ENCODE measurements at regions not wholly inside any gene's neighbourhood (a gene's known extent, or its start where the extent isn't known, plus 50 kb on each side); places are given as distances from the start of the nearest gene placed in this dataset.
"Not testable (repeated sequence)": the region's sequence is repeated elsewhere in the genome, so short reads cannot be mapped to it uniquely, and the experiment has no call there.

GRCh38 chr9:90169490-90169889 is 473.1 kb downstream of the DIRAS2 start:
- H3K23ac ChIP-seq (ENCODE audit: low read depth, low read length, poor library complexity), result no peak overlapping the region
- no peak overlapping the region for H2AK5ac ChIP-seq (ENCODE audit: low read depth, low read length)
- H3K36me3 ChIP-seq (replicated peaks in 1 of 2; ENCODE audit: control insufficient read depth in 2 of 2, insufficient read depth in 2 of 2, low read length in 2 of 2), result no peaks in the 10 kb centered on the region
- no peak overlapping the region for H4K8ac ChIP-seq (ENCODE audit: low read depth, low read length)
- peaks cover 0 to 2% of the 10 kb centered on the region in 2 donors for H3K4me1 ChIP-seq (ENCODE audit: control insufficient read depth in 2 of 2, insufficient read depth in 1 of 2, low read depth in 1 of 2, low read length in 2 of 2)
- H3K27ac ChIP-seq (replicated peaks; ENCODE audit: low read length), result no peak overlapping the region
- DNase-seq (ENCODE audit: low spot score), result no peak
- H3K4ac ChIP-seq (ENCODE audit: low read length), result no peak overlapping the region
- H3K79me1 ChIP-seq (ENCODE audit: low read depth, low read length), result no peaks in the 10 kb centered on the region
- H4K91ac ChIP-seq (ENCODE audit: low read depth, low read length, poor library complexity), result no peak overlapping the region
- H3K4me2 ChIP-seq (ENCODE audit: insufficient read depth, low read length, poor library complexity, severe bottlenecking), result no peak overlapping the region
- H2AFZ ChIP-seq (ENCODE audit: low read length), result no peak overlapping the region
- H2BK120ac ChIP-seq (ENCODE audit: low read depth, low read length), result no peak overlapping the region
- H3K14ac ChIP-seq (ENCODE audit: low read length), result no peak overlapping the region
- H3K27me3 ChIP-seq (ENCODE audit: control insufficient read depth in 3 of 3, insufficient read depth in 3 of 3, low read depth in 1 of 3, low read length in 3 of 3), result no peaks in the 10 kb centered on the region
- no peak overlapping the region for H3K9ac ChIP-seq (ENCODE audit: low read depth, low read length, poor library complexity)
- H2BK12ac ChIP-seq (ENCODE audit: low read length), result no peak overlapping the region
- H2BK15ac ChIP-seq (ENCODE audit: low read length), result no peak overlapping the region
- no peak overlapping the region for H3K18ac ChIP-seq (ENCODE audit: low read length)
- H2BK5ac ChIP-seq (ENCODE audit: low read length), result no peak overlapping the region
- H3K4me3 ChIP-seq (ENCODE audit: low read length in 2 of 2), result no peak overlapping the region
- H3K9me3 ChIP-seq (replicated peaks in 1 of 2; ENCODE audit: control insufficient read depth in 2 of 2, insufficient read depth in 1 of 2, low read depth in 1 of 2, low read length in 2 of 2), result peaks cover 0 to 2% of the 10 kb centered on the region in 2 donors
- whole genome bisulfite sequencing, 2 donors (ENCODE audit: extremely low coverage in 2 of 2, insufficient read length in 2 of 2, insufficient replicate concordance in 1 of 2), result no CpG with 5 or more reads among the region's 2 CpGs

GRCh38 chr9:90173935-90174334 is 468.7 kb downstream of the DIRAS2 start:
- not testable (repeated sequence) for H2BK12ac ChIP-seq (ENCODE audit: low read length); H2BK120ac ChIP-seq (ENCODE audit: low read depth, low read length)
- no CpG with 5 or more reads among the region's 4 CpGs for whole genome bisulfite sequencing, 2 donors (ENCODE audit: extremely low coverage in 2 of 2, insufficient read length in 2 of 2, insufficient replicate concordance in 1 of 2)

GRCh38 chr9:90174346-90174745 is 468.3 kb downstream of the DIRAS2 start:
- H3K27ac ChIP-seq (replicated peaks; ENCODE audit: low read length); H3K4me1 ChIP-seq (ENCODE audit: control insufficient read depth in 2 of 2, insufficient read depth in 1 of 2, low read depth in 1 of 2, low read length in 2 of 2): not testable (repeated sequence)
- no CpG with 5 or more reads among the region's 10 CpGs for WGBS, 2 donors (ENCODE audit: extremely low coverage in 2 of 2, insufficient read length in 2 of 2, insufficient replicate concordance in 1 of 2)

More at GRCh38 chr9:90173935-90174334, 468.7 kb downstream of the DIRAS2 start:
- H2BK5ac ChIP-seq (ENCODE audit: low read length); H2BK15ac ChIP-seq (ENCODE audit: low read length); H3K27me3 ChIP-seq (ENCODE audit: control insufficient read depth in 3 of 3, insufficient read depth in 3 of 3, low read depth in 1 of 3, low read length in 3 of 3); H3K9ac ChIP-seq (ENCODE audit: low read depth, low read length, poor library complexity); H3K4me3 ChIP-seq (ENCODE audit: low read length in 2 of 2); H3K4ac ChIP-seq (ENCODE audit: low read length); H4K8ac ChIP-seq (ENCODE audit: low read depth, low read length); H3K4me1 ChIP-seq (ENCODE audit: control insufficient read depth in 2 of 2, insufficient read depth in 1 of 2, low read depth in 1 of 2, low read length in 2 of 2); H3K27ac ChIP-seq (replicated peaks; ENCODE audit: low read length); H3K14ac ChIP-seq (ENCODE audit: low read length); H3K36me3 ChIP-seq (replicated peaks in 1 of 2; ENCODE audit: control insufficient read depth in 2 of 2, insufficient read depth in 2 of 2, low read length in 2 of 2); DNase-seq (ENCODE audit: low spot score); H3K79me1 ChIP-seq (ENCODE audit: low read depth, low read length); H2AFZ ChIP-seq (ENCODE audit: low read length); H4K91ac ChIP-seq (ENCODE audit: low read depth, low read length, poor library complexity); H3K4me2 ChIP-seq (ENCODE audit: insufficient read depth, low read length, poor library complexity, severe bottlenecking); H3K18ac ChIP-seq (ENCODE audit: low read length); H3K23ac ChIP-seq (ENCODE audit: low read depth, low read length, poor library complexity); H3K9me3 ChIP-seq (replicated peaks in 1 of 2; ENCODE audit: control insufficient read depth in 2 of 2, insufficient read depth in 1 of 2, low read depth in 1 of 2, low read length in 2 of 2); H2AK5ac ChIP-seq (ENCODE audit: low read depth, low read length): not testable (repeated sequence)

GRCh38 chr9:90175257-90175656 is 467.4 kb downstream of the DIRAS2 start:
- no peak overlapping the region for H2BK120ac ChIP-seq (ENCODE audit: low read depth, low read length)
- H3K79me1 ChIP-seq (ENCODE audit: low read depth, low read length), result no peaks in the 10 kb centered on the region
- H3K4me2 ChIP-seq (ENCODE audit: insufficient read depth, low read length, poor library complexity, severe bottlenecking), result no peak overlapping the region
- no peak overlapping the region for H3K4ac ChIP-seq (ENCODE audit: low read length)
- H3K9ac ChIP-seq (ENCODE audit: low read depth, low read length, poor library complexity), result no peak overlapping the region
- no peak overlapping the region for H2AK5ac ChIP-seq (ENCODE audit: low read depth, low read length)
- no peak for DNase-seq (ENCODE audit: low spot score)
- H2AFZ ChIP-seq (ENCODE audit: low read length), result no peak overlapping the region
- H3K23ac ChIP-seq (ENCODE audit: low read depth, low read length, poor library complexity), result no peak overlapping the region
- H2BK5ac ChIP-seq (ENCODE audit: low read length), result no peak overlapping the region
- no peak overlapping the region for H2BK12ac ChIP-seq (ENCODE audit: low read length)
- H3K9me3 ChIP-seq (replicated peaks in 1 of 2; ENCODE audit: control insufficient read depth in 2 of 2, insufficient read depth in 1 of 2, low read depth in 1 of 2, low read length in 2 of 2), result peaks cover 0 to 4% of the 10 kb centered on the region in 2 donors
- WGBS, 2 donors (ENCODE audit: extremely low coverage in 2 of 2, insufficient read length in 2 of 2, insufficient replicate concordance in 1 of 2), result no CpG with 5 or more reads among the region's 3 CpGs
- peaks cover 0 to 7% of the 10 kb centered on the region in 2 donors for H3K4me1 ChIP-seq (ENCODE audit: control insufficient read depth in 2 of 2, insufficient read depth in 1 of 2, low read depth in 1 of 2, low read length in 2 of 2)
- H4K91ac ChIP-seq (ENCODE audit: low read depth, low read length, poor library complexity), result no peak overlapping the region
- H2BK15ac ChIP-seq (ENCODE audit: low read length), result no peak overlapping the region
- H3K27ac ChIP-seq (replicated peaks; ENCODE audit: low read length), result no peak overlapping the region
- no peak overlapping the region for H3K14ac ChIP-seq (ENCODE audit: low read length)
- peak overlapping the region; percentile 66 for H3K18ac ChIP-seq (ENCODE audit: low read length)
- H3K36me3 ChIP-seq (replicated peaks in 1 of 2; ENCODE audit: control insufficient read depth in 2 of 2, insufficient read depth in 2 of 2, low read length in 2 of 2), result no peaks in the 10 kb centered on the region
- H3K27me3 ChIP-seq (ENCODE audit: control insufficient read depth in 3 of 3, insufficient read depth in 3 of 3, low read depth in 1 of 3, low read length in 3 of 3), result no peaks in the 10 kb centered on the region
- H4K8ac ChIP-seq (ENCODE audit: low read depth, low read length), result no peak overlapping the region
- H3K4me3 ChIP-seq (ENCODE audit: low read length in 2 of 2), result no peak overlapping the region

More at GRCh38 chr9:90174346-90174745, 468.3 kb downstream of the DIRAS2 start:
- not testable (repeated sequence) for H3K79me1 ChIP-seq (ENCODE audit: low read depth, low read length); H2BK12ac ChIP-seq (ENCODE audit: low read length); H3K9ac ChIP-seq (ENCODE audit: low read depth, low read length, poor library complexity); H2BK15ac ChIP-seq (ENCODE audit: low read length); H4K8ac ChIP-seq (ENCODE audit: low read depth, low read length); DNase-seq (ENCODE audit: low spot score); H3K4me2 ChIP-seq (ENCODE audit: insufficient read depth, low read length, poor library complexity, severe bottlenecking); H3K36me3 ChIP-seq (replicated peaks in 1 of 2; ENCODE audit: control insufficient read depth in 2 of 2, insufficient read depth in 2 of 2, low read length in 2 of 2); H2AK5ac ChIP-seq (ENCODE audit: low read depth, low read length); H3K4ac ChIP-seq (ENCODE audit: low read length); H3K14ac ChIP-seq (ENCODE audit: low read length); H3K27me3 ChIP-seq (ENCODE audit: control insufficient read depth in 3 of 3, insufficient read depth in 3 of 3, low read depth in 1 of 3, low read length in 3 of 3); H3K9me3 ChIP-seq (replicated peaks in 1 of 2; ENCODE audit: control insufficient read depth in 2 of 2, insufficient read depth in 1 of 2, low read depth in 1 of 2, low read length in 2 of 2); H3K4me3 ChIP-seq (ENCODE audit: low read length in 2 of 2); H2AFZ ChIP-seq (ENCODE audit: low read length); H3K18ac ChIP-seq (ENCODE audit: low read length); H2BK5ac ChIP-seq (ENCODE audit: low read length); H4K91ac ChIP-seq (ENCODE audit: low read depth, low read length, poor library complexity); H2BK120ac ChIP-seq (ENCODE audit: low read depth, low read length); H3K23ac ChIP-seq (ENCODE audit: low read depth, low read length, poor library complexity)

Data from neuronal stem cell (in vitro differentiated cells).